H4 (cell line): ENCODE measurements at regions not wholly inside any gene's neighbourhood (a gene's known extent, or its start where the extent isn't known, plus 50 kb on each side); places are given as distances from the start of the nearest gene placed in this dataset.

Experiments
- DNase-seq: peaks from one replicate; pipeline ENCODE4 v3.0.0-alpha.2; 2015; ENCODE audit warnings: low spot score

DNA sequence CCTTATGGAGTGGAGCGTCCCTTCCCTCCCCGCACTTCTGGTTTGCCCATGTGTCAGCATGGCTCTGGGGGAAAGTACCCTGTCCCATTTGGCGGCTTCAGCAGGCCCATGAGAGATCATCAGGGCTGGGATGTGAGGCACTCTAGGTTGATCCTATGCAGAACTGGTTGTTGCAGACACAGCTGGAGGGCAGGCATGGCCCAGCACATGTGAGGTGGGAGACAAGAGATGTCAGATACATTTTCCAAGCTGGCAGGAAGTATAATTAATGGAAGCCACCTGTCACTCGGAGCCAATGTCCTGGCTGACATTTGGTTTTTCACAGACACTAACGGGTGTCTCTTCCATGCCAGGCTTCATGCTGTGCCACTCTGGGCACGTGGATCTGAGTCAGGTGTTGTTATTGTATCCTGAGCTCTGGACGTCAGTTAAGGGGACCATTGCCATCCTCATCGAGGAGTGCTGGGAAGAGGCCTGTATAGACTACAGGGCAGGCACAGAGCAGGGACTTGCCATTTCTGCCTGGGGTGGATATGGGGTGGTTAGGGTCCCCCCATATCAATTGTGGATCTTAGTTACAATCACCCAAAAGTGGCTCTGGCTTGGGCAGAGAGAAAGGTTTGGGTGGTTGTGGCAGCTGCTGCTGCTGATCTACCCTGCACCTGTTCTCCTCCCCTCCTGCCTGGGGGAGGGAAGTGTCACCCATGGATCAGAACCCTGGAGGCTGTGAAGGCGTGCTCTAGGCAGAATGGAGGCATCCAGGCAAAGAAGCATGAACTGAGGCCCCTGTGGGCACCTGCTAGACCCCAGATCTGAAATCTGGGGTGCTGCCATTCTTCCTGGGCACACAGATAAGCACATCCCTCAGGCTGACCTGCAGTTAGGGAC is 140.7 kb downstream of the FBLN2 start:
- DNase-seq = no peak

DNA sequence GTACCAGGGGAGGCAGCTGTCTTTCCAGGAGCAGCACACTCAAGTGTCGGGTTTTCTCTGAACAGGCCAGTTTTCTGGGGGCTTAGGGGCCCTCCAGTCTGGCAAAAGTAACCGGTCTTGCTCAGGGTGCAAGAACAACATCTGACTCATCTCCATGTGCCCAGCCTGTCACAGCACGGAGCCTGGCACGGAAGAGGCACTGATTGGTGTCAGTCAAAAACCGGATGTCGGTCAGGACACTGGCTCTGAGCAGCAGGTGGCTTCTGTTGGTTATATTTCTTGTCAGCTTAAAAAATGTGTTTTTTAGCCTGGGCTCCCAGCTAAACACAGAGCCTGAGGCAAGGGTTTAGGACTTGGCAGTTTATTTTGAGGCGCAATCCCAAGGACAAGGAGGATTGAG is 139.9 kb downstream of the FBLN2 start:
- DNase-seq = no peak

DNA sequence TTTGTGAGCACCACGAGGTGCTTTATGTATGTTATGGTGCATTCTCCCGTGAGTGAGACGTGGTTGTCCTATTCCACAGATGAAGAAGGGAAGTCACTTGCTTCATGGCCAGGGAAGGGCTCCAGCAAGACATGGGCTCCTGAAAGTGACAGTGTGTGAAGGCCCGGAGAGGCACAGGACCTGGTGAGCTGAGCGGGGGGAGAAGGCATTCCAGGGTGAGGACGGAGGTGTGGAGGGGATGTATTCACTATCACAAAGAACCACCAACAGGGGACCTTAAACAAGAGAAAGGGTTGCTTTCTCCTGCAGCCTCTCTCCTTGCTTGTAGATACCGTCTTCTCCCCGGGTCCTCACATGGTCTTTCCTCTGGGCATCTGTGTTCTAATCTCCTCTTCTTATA is 139.1 kb downstream of the FBLN2 start:
- no peak for DNase-seq
